H1 (cell line): ENCODE measurements at regions not wholly inside any gene's neighbourhood (a gene's known extent, or its start where the extent isn't known, plus 50 kb on each side); places are given as distances from the start of the nearest gene placed in this dataset.

Experiments used
- BACH1 ChIP-seq: IDR thresholded peaks from 2 replicates; pipeline ENCODE4 v1.6.1; 2012; ENCODE audit warnings: low read length, improper control_type of control experiment
- CHD2 ChIP-seq: IDR thresholded peaks from 2 replicates; pipeline ENCODE4 v1.6.1; 2012; ENCODE audit warnings: low read length, improper control_type of control experiment
- KDM4A ChIP-seq: IDR thresholded peaks from one replicate; pipeline ENCODE4 v1.7.1; 2012; ENCODE audit warnings: low read depth, mild to moderate bottlenecking, moderate library complexity, low read length, inconsistent platforms; ENCODE audit not compliant: severe bottlenecking
- SP4 ChIP-seq: IDR thresholded peaks from 2 replicates; pipeline ENCODE4 v1.6.1; 2012; ENCODE audit warnings: low read length, inconsistent platforms
- TF ChIP-seq, protein P1 (sequence below): IDR thresholded peaks from 2 replicates; pipeline ENCODE4 v1.6.1; 2011; ENCODE audit warnings: low read depth, mild to moderate bottlenecking, low read length; ENCODE audit not compliant: insufficient read depth
- TF ChIP-seq, protein P2 (sequence below): IDR thresholded peaks from 2 replicates; pipeline ENCODE4 v1.6.1; 2011; ENCODE audit warnings: low read length, improper control_type of control experiment

DNA sequence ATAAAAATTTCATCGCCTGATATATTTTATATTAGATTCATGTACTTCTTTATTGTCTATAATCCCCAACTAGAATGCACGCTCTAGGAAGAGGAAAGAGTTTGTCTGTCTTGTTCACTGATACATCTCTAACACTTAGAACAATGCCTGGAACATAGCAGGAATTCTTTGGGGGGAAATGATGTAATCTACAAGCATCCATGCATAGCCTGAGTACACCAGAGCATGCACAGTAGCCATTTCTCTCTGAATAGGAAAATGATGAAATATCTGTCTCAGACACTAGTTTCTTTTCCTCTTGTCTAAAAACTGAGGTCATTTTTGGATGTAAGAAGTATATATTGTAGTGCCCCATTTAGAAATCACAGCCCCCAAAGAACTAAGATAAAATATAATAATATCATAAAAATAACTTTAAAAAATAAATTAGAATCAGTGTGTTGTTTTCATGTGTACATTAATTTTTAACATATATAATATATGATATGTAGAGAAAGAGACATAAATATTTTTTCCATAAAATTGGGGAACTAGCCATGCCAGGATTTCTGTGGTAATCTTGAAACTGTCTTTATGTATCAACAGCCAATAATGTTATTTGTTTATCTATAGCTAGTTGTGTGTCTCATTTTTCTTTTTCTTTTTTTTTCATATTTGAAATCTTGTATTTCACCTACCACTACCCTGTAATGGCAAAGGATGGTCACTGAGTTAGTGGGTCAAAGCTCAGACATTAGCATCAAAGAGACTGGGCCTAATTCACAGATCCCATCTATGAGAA, 155.6 kb upstream of the TMCC3 start (continued):
- TF ChIP-seq, protein P1, sequence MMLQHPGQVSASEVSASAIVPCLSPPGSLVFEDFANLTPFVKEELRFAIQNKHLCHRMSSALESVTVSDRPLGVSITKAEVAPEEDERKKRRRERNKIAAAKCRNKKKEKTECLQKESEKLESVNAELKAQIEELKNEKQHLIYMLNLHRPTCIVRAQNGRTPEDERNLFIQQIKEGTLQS: no peak
- TF ChIP-seq SP4: no peak
- TF ChIP-seq, protein P2, sequence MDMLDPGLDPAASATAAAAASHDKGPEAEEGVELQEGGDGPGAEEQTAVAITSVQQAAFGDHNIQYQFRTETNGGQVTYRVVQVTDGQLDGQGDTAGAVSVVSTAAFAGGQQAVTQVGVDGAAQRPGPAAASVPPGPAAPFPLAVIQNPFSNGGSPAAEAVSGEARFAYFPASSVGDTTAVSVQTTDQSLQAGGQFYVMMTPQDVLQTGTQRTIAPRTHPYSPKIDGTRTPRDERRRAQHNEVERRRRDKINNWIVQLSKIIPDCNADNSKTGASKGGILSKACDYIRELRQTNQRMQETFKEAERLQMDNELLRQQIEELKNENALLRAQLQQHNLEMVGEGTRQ: no peak
- TF ChIP-seq CHD2: no peak
- no peak for TF ChIP-seq BACH1
- no peak for TF ChIP-seq KDM4A
